Gastrocnemius medialis (tissue), 4 donors: ENCODE measurements at regions not wholly inside any gene's neighbourhood (a gene's known extent, or its start where the extent isn't known, plus 50 kb on each side); places are given as distances from the start of the nearest gene placed in this dataset.

ENCODE experiments used
- ATAC-seq, 2 donors: fragments of 150-250 bp; one replicate each; pipeline ENCODE4 v1.9.1; 2016
- DNase-seq, 2 donors: peaks; one replicate each; pipeline ENCODE4 v3.0.0-alpha.2; 2019
- H3K27ac ChIP-seq, 4 donors: fragments of 200-600 bp; sonication (generic); 1 replicate in 1 of 4; 2 replicates in 3 of 4; pipeline ENCODE4 v1.5.1; 2016 to 2018; ENCODE audit warnings: mild to moderate bottlenecking in 2 of 4, moderate library complexity in 1 of 4
- H3K27me3 ChIP-seq, 3 donors: fragments of 200-600 bp; sonication (generic) in 2 of 3; 1 replicate in 1 of 3; 2 replicates in 2 of 3; pipeline versions ENCODE4 v1.5.1 to v1.6.0; 2016 to 2019; ENCODE audit warnings: mild to moderate bottlenecking in 1 of 3, moderate library complexity in 1 of 3
- H3K36me3 ChIP-seq, 2 donors: fragments of 200-600 bp; sonication (generic) in 1 of 2; one replicate each; pipeline ENCODE4 v1.5.1; 2017 to 2018
- H3K4me1 ChIP-seq, 2 donors: fragments of 200-600 bp; sonication (generic) in 1 of 2; one replicate each; pipeline ENCODE4 v1.5.1; 2016 to 2017; ENCODE audit warnings: mild to moderate bottlenecking in 2 of 2
- H3K4me3 ChIP-seq, 4 donors: fragments of 200-600 bp; sonication (generic) in 3 of 4; 1 replicate in 1 of 4; 2 replicates in 3 of 4; pipeline ENCODE4 v1.5.1; 2016 to 2019; ENCODE audit warnings: mild to moderate bottlenecking in 2 of 4
- H3K9me3 ChIP-seq, 3 donors: fragments of 200-600 bp; sonication (generic) in 2 of 3; 1 replicate in 1 of 3; 2 replicates in 2 of 3; pipeline ENCODE4 v1.5.1; 2016 to 2019
- CTCF ChIP-seq, 5 experiments: fragments of 450-650 bp in 3 of 5; fragments of 200-600 bp in 2 of 5; sonication (generic) in 2 of 5; IDR thresholded peaks in 4 of 5; conservative IDR thresholded peaks in 1 of 5; 1 replicate in 4 of 5; 2 replicates in 1 of 5; pipeline ENCODE4 v1.5.1; 2016 to 2019; ENCODE audit warnings: antibody characterized with exemption in 5 of 5, mild to moderate bottlenecking in 3 of 5, moderate library complexity in 3 of 5
- POLR2A ChIP-seq, 2 donors: fragments of 450-650 bp; IDR thresholded peaks; one replicate each; pipeline ENCODE4 v1.6.1; 2017; ENCODE audit warnings: antibody characterized with exemption in 2 of 2, mild to moderate bottlenecking in 2 of 2, moderate library complexity in 2 of 2
- in situ Hi-C, 4 donors: fragments of 200-750 bp; cut with MboI; loops; one replicate each; pipeline versions ENCODE4 v1.15.0 to v1.8.0; 2017; ENCODE audit warnings: low sequenced_read_pairs in 4 of 4
- intact Hi-C: fragments of 100-400 bp; cut with DNase I; formaldehyde crosslinking; loops from one replicate; pipeline ENCODE4 v1.15.1; 2023; ENCODE audit warnings: low total_unique reads

GRCh38 chr10:125329056-125329455, 168.7 kb upstream of the CTBP2 start:
- DNase-seq = no peak
- in situ Hi-C loops = loop anchor here in 2 of 4 donors (25.0 kb wide), 3 partner anchors 142 to 292 kb away; no protein-coding TSS in a partner anchor

GRCh38 chr10:125325326-125325725, 165.0 kb upstream of the CTBP2 start:
- DNase-seq (no peak), ATAC-seq (no peak)
- in situ Hi-C loops (loop anchor here in 2 of 4 donors (25.0 kb wide), 3 partner anchors 138 to 288 kb away; no protein-coding TSS in a partner anchor), intact Hi-C loops (no loop called here)
- Histone ChIP-seq H3K27me3 (no peaks in the 10 kb centered on the region), H3K4me3 (no peak overlapping the region), H3K4me1 (no peaks in the 10 kb centered on the region), H3K9me3 (peaks cover 0 to 9% (median 0%) of the 10 kb centered on the region in 3 donors), H3K36me3 (no peaks in the 10 kb centered on the region), H3K27ac (no peak overlapping the region)
- TF ChIP-seq CTCF (IDR thresholded peaks at IDR 0.05 in 4 of 5, conservative IDR thresholded peaks at IDR 0.05 in 1 of 5) (no peak), POLR2A (IDR thresholded peaks at IDR 0.05) (no peak)

More at GRCh38 chr10:125329056-125329455, 168.7 kb upstream of the CTBP2 start:
- Histone ChIP-seq H3K27me3 (no peaks in the 10 kb centered on the region), H3K36me3 (no peaks in the 10 kb centered on the region), H3K4me3 (no peak overlapping the region), H3K4me1 (peaks cover 0 to 8% of the 10 kb centered on the region in 2 donors), H3K27ac (no peak overlapping the region), H3K9me3 (no peaks in the 10 kb centered on the region)
- no peak for ATAC-seq
- intact Hi-C loops = no loop called here
- TF ChIP-seq POLR2A (IDR thresholded peaks at IDR 0.05) (no peak), CTCF (IDR thresholded peaks at IDR 0.05 in 4 of 5, conservative IDR thresholded peaks at IDR 0.05 in 1 of 5) (no peak)

- Histone ChIP-seq H3K36me3 (no peaks in the 10 kb centered on the region), H3K27ac (no peak overlapping the region), H3K27me3 (no peaks in the 10 kb centered on the region), H3K9me3 (peaks cover 0 to 2% (median 0%) of the 10 kb centered on the region in 3 donors), H3K4me3 (no peak overlapping the region), H3K4me1 (no peaks in the 10 kb centered on the region)
- in situ Hi-C loops = no loop called here
- intact Hi-C loops = no loop called here
- DNase-seq (no peak), ATAC-seq (no peak)
- TF ChIP-seq CTCF (IDR thresholded peaks at IDR 0.05 in 4 of 5, conservative IDR thresholded peaks at IDR 0.05 in 1 of 5) = no peak
- TF ChIP-seq POLR2A (IDR thresholded peaks at IDR 0.05) = no peak
These were observed 156.1 kb upstream of the CTBP2 start for GRCh38 chr10:125316436-125316835.

GRCh38 chr10:125300937-125301336, 140.6 kb upstream of the CTBP2 start:
- intact Hi-C loops = no loop called here
- Histone ChIP-seq H3K27me3 (no peaks in the 10 kb centered on the region), H3K36me3 (no peaks in the 10 kb centered on the region), H3K4me3 (no peak overlapping the region), H3K27ac (no peak overlapping the region), H3K9me3 (no peaks in the 10 kb centered on the region), H3K4me1 (no peaks in the 10 kb centered on the region)
- ATAC-seq (no peak), DNase-seq (no peak)
- in situ Hi-C loops = no loop called here
- no peak for TF ChIP-seq POLR2A (IDR thresholded peaks at IDR 0.05)
- no peak for TF ChIP-seq CTCF (IDR thresholded peaks at IDR 0.05 in 4 of 5, conservative IDR thresholded peaks at IDR 0.05 in 1 of 5)

GRCh38 chr10:125299461-125299860, 139.1 kb upstream of the CTBP2 start:
- no peak for TF ChIP-seq POLR2A (IDR thresholded peaks at IDR 0.05)
- TF ChIP-seq CTCF (IDR thresholded peaks at IDR 0.05 in 4 of 5, conservative IDR thresholded peaks at IDR 0.05 in 1 of 5) = no peak
- Histone ChIP-seq H3K36me3 (no peaks in the 10 kb centered on the region), H3K27me3 (no peaks in the 10 kb centered on the region), H3K4me1 (no peaks in the 10 kb centered on the region), H3K9me3 (no peaks in the 10 kb centered on the region), H3K4me3 (no peak overlapping the region), H3K27ac (no peak overlapping the region)
- DNase-seq (no peak), ATAC-seq (no peak)
- intact Hi-C loops = no loop called here
- in situ Hi-C loops = no loop called here
